Esophagus (tissue), 2 donors: ENCODE measurements at regions not wholly inside any gene's neighbourhood (a gene's known extent, or its start where the extent isn't known, plus 50 kb on each side); places are given as distances from the start of the nearest gene placed in this dataset.

Experiments used
- H3K27ac ChIP-seq, 2 donors: one replicate each; pipeline ENCODE4 v1.5.1; 2013; ENCODE audit warnings: low read depth in 2 of 2, mild to moderate bottlenecking in 2 of 2, inconsistent platforms in 1 of 2, low read length in 1 of 2, moderate library complexity in 1 of 2
- H3K27me3 ChIP-seq, 2 donors: one replicate each; pipeline ENCODE4 v1.6.1; 2013; ENCODE audit warnings: low read length in 2 of 2, control low read depth in 1 of 2, mild to moderate bottlenecking in 1 of 2; ENCODE audit not compliant: insufficient read depth in 2 of 2, control insufficient read depth in 1 of 2
- H3K36me3 ChIP-seq, 2 donors: one replicate each; pipeline ENCODE4 v1.6.1; 2013; ENCODE audit warnings: low read length in 1 of 2; ENCODE audit not compliant: control insufficient read depth in 2 of 2, insufficient read depth in 2 of 2
- H3K4me1 ChIP-seq, 2 donors: one replicate each; pipeline ENCODE4 v1.6.1; 2013; ENCODE audit warnings: low read length in 1 of 2; ENCODE audit not compliant: control insufficient read depth in 2 of 2, insufficient read depth in 2 of 2
- H3K4me3 ChIP-seq, 2 donors: one replicate each; pipeline ENCODE4 v1.5.1; 2013; ENCODE audit warnings: low read length in 2 of 2, mild to moderate bottlenecking in 2 of 2, low read depth in 1 of 2, moderate library complexity in 1 of 2
- H3K9me3 ChIP-seq, 2 donors: one replicate each; pipeline ENCODE4 v1.6.1; 2013; ENCODE audit warnings: mild to moderate bottlenecking in 2 of 2, low read depth in 1 of 2, low read length in 1 of 2, moderate library complexity in 1 of 2; ENCODE audit not compliant: control insufficient read depth in 2 of 2, insufficient read depth in 1 of 2
- WGBS, 2 donors: extraction: QIAGEN DNeasy Blood & Tissue Kit; methylation state at CpG; one replicate each; pipeline ENCODE4 v1.1.7; 2013; 5-methylcytosine and 5-hydroxymethylcytosine counted together
- donor health status: healthy with polysubstance abuse.
- donor health status: Bipolar disorder and iron deficiency.

DNA sequence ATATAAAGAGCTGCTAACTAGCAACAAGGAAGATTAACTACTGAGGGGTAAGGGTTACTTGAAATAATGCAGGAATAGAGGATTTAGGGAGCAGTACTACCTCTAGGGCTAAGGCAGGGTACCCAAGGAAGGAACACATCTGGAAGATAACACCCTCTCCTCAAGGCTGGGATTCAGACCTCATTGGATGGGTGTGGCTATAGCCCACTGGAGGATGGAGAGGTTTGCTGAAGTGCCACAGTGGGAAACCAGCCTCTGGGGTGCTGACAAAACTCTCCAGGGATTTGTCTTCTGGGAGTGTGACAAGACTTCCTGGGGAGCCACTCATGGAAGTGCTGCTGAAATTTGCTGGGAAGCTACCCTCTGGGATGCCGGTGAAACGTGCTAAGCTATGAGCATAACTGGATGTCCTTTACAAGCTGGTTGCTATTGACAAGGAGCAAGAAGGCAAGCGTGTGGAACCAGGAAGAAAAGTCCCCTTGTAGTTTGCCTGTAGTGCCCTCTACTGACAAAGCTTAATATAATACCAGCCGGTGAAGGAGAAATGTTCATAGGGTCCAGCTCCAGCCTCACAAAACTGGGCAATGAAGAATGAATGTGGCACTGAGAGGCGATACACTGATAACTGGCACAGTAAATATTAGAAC lies 122.8 kb upstream of the USP24 start:
- WGBS, 2 donors: 46 to 55% methylated on average over 5 of the region's 5 CpGs
- Histone ChIP-seq H3K27ac (no peak overlapping the region), H3K4me3 (no peak overlapping the region), H3K9me3 (no peaks in the 10 kb centered on the region), H3K27me3 (no peaks in the 10 kb centered on the region), H3K36me3 (no peaks in the 10 kb centered on the region), H3K4me1 (no peaks in the 10 kb centered on the region)

DNA sequence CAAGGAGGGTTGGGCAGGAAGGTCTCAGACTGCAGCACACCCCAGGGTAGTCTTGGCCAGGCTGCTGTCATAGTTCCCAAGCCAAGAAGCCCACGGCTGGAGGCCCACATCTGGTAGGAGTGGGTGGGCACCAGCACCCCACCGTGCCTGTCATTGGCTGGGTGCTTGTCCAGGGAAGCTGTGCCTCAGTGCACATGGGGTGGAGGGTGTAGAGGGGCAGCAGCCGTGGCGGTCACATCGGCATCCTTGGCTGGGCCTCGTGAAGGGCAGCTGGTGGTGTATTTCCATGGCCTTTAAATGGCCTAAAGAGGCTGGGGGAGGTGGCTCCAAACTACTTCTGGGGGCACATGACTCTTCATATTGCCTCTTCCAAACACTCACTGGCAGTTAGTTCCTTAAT lies 119.6 kb upstream of the USP24 start:
- H3K27me3 ChIP-seq: no peaks in the 10 kb centered on the region
- WGBS, 2 donors: 90 to 91% methylated on average over 6 of the region's 6 CpGs

DNA sequence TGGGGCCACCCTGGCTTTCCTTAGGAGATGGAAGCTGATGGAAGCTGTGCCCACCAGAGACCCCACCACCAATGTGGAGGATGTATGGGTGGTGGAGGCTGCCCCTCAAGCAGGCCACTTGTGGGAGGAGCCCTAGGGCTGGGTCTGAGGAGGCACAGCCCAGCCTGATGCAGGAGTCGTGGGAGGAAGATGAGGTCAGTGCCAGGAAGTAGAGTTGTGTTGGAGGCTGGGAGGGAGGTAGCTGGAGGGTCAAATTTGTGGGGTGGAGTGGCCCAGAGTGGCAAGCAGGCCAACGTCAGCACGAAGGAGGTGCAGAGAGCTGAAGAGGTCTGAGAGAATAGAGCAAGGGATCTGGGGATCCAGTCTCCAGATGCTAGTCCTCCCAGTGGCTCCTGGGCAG lies 119.0 kb upstream of the USP24 start:
- Histone ChIP-seq H3K4me1 (no peaks in the 10 kb centered on the region), H3K27ac (no peak overlapping the region), H3K9me3 (no peaks in the 10 kb centered on the region), H3K27me3 (no peaks in the 10 kb centered on the region), H3K4me3 (no peak overlapping the region), H3K36me3 (no peaks in the 10 kb centered on the region)
- 62 to 67% methylated on average over 3 of the region's 3 CpGs for WGBS, 2 donors

More for the DNA sequence above, 119.6 kb upstream of the USP24 start:
- H3K36me3 ChIP-seq: no peaks in the 10 kb centered on the region
- H3K9me3 ChIP-seq: no peaks in the 10 kb centered on the region
- no peak overlapping the region for H3K27ac ChIP-seq
- H3K4me3 ChIP-seq: no peak overlapping the region
- H3K4me1 ChIP-seq: no peaks in the 10 kb centered on the region

DNA sequence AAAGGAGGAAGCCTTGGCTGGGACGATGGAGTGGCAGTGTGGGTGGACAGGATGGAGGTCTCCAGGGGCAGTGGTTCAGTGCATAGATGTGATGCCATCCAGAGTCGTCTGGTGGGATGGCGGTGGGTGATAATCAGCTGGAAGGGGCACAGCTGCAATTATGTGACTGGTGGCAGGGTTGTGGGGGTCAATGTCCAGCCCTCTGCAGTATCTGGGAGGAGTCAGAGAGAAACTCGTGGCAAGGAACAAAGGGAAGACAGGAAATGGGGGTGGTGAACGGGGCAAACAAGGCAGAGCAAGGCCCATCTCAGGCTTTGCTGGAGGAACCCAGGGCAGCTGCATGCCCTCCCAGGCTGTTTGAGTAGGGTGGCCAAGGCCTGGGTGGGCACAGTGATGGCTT lies 118.3 kb upstream of the USP24 start:
- Histone ChIP-seq H3K36me3 (no peaks in the 10 kb centered on the region), H3K4me1 (no peaks in the 10 kb centered on the region), H3K9me3 (no peaks in the 10 kb centered on the region), H3K4me3 (no peak overlapping the region), H3K27me3 (no peaks in the 10 kb centered on the region), H3K27ac (no peak overlapping the region)
- 68 to 82% methylated on average over 5 of the region's 5 CpGs for WGBS, 2 donors

DNA sequence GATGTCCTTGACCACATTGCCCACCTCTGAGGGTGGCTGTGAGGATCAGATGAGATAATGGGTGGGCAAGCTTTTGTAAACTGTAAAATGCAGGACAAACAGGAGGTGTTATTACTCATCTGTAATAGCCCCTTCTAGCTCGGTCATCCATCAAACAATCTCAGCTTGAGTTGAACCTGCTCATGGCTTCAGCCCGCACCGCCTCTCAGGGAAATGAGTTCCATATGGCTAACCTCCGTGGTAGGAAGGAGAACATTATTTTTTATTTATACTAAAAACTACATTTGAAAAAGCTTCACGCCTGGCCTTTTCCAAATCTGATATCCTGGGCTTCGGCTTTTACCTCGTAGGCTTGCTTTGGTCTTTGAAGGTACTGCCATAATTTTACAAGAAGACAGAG lies 116.2 kb upstream of the USP24 start:
- Histone ChIP-seq H3K4me3 (no peak overlapping the region), H3K4me1 (no peaks in the 10 kb centered on the region), H3K36me3 (no peaks in the 10 kb centered on the region), H3K27me3 (no peaks in the 10 kb centered on the region), H3K9me3 (no peaks in the 10 kb centered on the region), H3K27ac (no peak overlapping the region)
- 84 to 91% methylated on average over 7 of the region's 7 CpGs for WGBS, 2 donors

DNA sequence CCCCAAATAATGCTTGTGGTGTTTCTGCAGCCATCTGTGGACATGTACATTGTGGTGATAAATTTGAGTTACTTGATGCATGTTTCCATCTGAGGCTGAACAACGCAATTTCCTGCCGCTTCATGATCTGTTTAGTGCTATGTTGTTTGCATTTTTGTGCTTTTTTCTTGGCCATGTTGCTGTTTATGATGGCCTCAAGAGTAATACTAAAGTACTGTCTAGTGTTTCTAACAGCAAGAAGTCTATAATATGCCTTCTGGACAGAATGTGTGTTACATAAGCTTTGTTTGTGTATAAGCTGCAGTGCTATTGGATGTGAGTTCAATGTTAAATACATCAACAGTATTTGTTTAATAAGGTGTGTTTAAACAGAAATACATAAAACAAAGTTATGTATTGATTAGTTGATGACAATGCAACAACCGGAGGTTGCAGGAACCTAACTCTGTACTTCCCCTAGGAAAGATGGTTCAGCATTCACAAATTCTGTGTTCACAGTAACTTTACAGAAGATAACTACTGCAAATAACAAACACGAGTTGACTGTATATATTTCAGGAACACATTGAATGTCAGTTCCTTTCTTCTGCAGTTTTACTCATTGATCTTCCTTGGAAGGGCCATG lies 114.8 kb upstream of the USP24 start:
- Histone ChIP-seq H3K4me1 (no peaks in the 10 kb centered on the region), H3K4me3 (no peak overlapping the region), H3K27ac (no peak overlapping the region), H3K9me3 (no peaks in the 10 kb centered on the region), H3K27me3 (no peaks in the 10 kb centered on the region), H3K36me3 (no peaks in the 10 kb centered on the region)
- WGBS, 2 donors: 70 to 84% methylated on average over 4 of the region's 4 CpGs

DNA sequence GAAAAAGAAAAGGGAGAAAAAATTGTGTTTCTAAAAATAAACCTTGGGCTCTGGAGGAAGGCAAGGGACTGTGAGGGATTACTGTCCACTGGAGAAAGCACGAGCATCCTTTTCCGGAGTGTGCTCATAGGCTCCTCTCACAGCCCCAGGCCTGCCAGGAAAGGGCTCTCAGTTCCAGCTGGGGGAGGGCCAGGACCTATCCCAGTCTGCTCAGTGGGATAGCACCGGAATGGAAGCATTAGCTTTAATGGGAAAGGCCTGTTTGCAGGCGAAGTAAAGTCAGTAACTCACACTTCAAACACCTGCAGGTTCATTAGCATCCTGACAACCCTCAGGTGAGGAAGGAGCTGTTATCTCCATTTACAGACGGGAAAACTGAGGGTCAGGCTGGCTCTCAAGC lies 113.9 kb upstream of the USP24 start:
- Histone ChIP-seq H3K27me3 (no peaks in the 10 kb centered on the region), H3K4me3 (no peak overlapping the region), H3K27ac (no peak overlapping the region), H3K9me3 (no peaks in the 10 kb centered on the region), H3K4me1 (no peaks in the 10 kb centered on the region), H3K36me3 (no peaks in the 10 kb centered on the region)
- WGBS, 2 donors: 59 to 68% methylated on average over 5 of the region's 5 CpGs

DNA sequence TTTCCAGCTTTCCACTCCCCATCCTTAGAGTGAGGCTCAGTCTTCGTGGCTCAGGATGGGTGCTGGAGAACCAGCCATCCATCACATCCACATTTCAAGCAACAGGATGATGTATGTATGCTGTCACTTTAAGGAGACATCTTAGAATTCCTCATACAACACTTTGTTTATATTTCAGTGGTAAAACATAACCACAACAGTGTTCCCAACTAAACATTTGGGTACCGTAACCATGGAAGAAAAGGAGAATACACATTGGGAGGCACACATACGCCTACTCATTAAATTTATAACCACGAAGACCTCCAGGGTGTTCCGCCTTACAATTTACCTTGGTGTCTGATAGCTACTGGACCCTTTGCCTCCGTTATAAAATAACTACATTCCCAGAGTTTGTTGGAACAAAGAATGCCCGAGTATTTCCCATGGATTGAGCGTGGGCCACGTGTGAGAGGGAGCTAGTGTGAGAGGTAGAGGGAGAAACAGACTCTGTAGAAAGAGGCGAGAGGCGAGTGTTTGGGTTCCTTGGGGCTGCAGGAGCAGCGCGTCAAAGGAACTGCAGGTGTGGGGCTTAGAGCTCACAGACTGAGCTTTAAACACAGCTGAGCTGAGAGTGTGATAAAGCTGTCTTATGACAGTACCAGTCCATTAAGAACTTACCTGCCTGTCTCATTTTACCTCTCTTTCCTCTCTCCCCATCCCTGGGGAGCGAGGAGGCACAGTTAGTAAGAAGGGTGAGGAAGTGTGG lies 111.5 kb upstream of the USP24 start:
- Histone ChIP-seq H3K27ac (no peak overlapping the region), H3K27me3 (no peaks in the 10 kb centered on the region), H3K36me3 (no peaks in the 10 kb centered on the region), H3K4me1 (peaks cover 0 to 3% of the 10 kb centered on the region in 2 donors), H3K9me3 (no peaks in the 10 kb centered on the region), H3K4me3 (no peak overlapping the region)
- WGBS, 2 donors: 72 to 82% methylated on average over 14 of the region's 14 CpGs

DNA sequence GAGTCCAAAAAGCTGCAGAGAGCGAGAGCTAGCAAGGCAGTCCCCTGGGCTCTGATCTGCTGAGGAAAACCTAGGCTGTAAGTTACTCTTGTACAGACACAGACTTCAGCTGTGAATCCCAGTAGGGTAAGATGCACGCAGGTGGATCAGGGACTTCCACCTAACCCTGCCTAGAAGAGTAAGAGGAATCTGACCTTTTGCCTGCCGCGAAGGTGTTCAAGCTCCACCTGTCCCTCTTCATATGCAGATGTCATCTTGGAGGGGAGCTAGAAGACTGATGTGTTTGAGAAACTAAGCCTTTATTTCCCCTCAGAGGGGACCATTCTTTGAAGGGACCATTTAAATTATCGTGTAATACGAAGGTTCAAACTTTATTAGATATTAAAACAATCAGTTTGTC lies 108.6 kb upstream of the USP24 start:
- Histone ChIP-seq H3K4me3 (no peak overlapping the region), H3K9me3 (no peaks in the 10 kb centered on the region), H3K4me1 (peaks cover 0 to 3% of the 10 kb centered on the region in 2 donors), H3K36me3 (no peaks in the 10 kb centered on the region), H3K27me3 (no peaks in the 10 kb centered on the region), H3K27ac (no peak overlapping the region)
- WGBS, 2 donors: 85 to 89% methylated on average over 6 of the region's 6 CpGs
